ENCODE measurements at regions not wholly inside any gene's neighbourhood (a gene's known extent, or its start where the extent isn't known, plus 50 kb on each side); places are given as distances from the start of the nearest gene placed in this dataset.

- no peak for DNase-seq (ENCODE audit: low read depth)
Measured at GRCh38 chr20:56957737-56958553, 308.5 kb downstream of the BMP7 start.

GRCh38 chr20:56964901-56965300 is 301.5 kb downstream of the BMP7 start:
- no peak for DNase-seq (ENCODE audit: low read depth)

GRCh38 chr20:56967916-56968315 is 298.5 kb downstream of the BMP7 start:
- no peak for DNase-seq (ENCODE audit: low read depth)

- no peak for DNase-seq (ENCODE audit: low read depth)
Measured at GRCh38 chr20:56968376-56969048, 297.9 kb downstream of the BMP7 start.

GRCh38 chr20:56974499-56975250 is 291.8 kb downstream of the BMP7 start:
- DNase-seq (ENCODE audit: low read depth): no peak

DNA sequence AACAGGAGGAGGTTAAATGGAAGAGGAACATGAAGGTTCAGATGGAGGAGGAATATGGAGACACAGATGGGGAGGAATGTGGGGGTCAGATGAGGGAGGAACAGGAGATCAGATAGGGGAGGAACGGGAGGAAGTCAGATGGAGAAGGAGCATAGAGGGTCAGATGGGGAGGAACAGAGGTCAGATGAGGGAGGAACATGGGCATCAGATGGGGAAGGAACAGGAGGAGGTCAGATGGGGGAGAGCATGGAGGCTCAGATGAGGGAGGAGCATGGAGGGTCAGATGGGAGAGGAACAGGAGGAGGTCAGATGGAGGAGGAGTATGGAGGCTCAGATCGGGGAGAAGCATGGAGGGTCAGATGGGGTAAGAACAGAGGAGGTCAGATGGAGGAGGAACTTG is 290.6 kb downstream of the BMP7 start:
- no peak for DNase-seq (ENCODE audit: low read depth)

DNA sequence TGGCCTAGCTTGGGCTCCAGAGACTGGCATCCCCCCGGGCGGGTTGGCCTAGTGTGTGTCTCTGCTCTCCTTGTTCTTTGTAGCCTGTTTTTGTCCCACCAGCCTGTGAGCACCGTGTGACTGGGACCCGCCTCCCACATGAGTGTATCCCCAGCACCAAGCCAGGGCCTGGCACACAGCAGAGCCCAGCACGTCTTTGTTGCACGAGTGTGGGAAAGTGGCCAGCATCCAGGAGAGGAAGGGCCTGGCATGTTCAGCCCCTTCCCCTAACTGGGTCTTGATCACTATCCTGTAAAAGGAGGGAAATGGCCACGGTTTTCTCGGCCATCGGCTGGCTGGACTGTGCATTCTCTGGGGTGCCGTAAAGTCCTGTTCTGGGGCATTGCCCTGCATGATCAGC is 290.1 kb downstream of the BMP7 start:
- no peak for DNase-seq (ENCODE audit: low read depth)

- no peak for DNase-seq (ENCODE audit: low read depth)
Measured at GRCh38 chr20:56978475-56978874, 288.0 kb downstream of the BMP7 start.

- no peak for DNase-seq (ENCODE audit: low read depth)
Measured at GRCh38 chr20:56979125-56979524, 287.3 kb downstream of the BMP7 start.

DNA sequence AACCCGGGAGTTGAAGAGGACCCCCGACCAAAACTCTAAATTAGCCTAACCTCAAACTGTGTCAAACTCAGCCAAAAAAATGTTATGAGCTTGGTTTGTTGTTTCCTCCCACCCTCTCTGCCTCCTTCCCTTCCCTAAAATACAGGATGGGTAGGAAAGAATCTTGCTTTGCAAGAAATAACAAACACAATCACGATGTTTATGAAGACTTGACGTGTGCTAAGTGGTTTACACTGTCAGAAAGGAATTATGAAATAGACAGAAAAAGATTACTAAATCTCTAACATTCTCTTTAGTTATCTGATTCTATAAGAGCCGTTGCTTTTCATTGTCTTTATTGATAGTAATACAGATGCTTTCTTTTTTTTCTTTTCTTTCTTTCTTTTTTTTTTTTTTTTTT is 285.1 kb downstream of the BMP7 start:
- no peak for DNase-seq (ENCODE audit: low read depth)

- DNase-seq (ENCODE audit: low read depth): no peak
Measured at GRCh38 chr20:56983813-56984212, 282.6 kb downstream of the BMP7 start.

DNA sequence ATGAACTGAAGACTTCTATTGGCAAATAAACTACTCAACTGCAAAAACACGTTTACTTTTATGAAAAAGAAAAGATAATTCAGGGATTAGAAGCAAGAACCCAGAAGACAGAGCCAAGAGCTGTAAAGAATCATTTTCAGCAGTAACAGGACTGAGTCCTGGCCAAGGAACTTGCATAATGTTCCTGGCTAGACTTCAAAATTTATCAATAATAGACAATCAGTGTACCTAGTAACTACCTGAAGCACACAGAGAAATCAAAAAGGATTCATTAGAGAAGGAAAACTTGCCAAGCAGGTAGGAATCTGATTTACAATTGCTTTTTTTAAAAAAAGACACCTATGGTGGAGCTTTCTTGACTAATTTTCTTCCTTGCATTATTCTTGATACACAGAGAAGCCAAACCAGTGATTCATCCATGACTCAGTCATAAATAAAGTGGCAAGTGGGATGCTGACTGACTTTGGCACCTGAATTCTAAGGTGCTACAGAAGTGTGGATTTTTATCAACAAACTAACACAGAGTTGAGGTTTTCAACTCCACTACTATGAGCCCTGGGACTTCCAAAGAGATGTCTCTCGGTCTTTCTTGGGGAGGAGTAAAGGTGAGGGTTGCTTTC is 281.3 kb downstream of the BMP7 start:
- DNase-seq (ENCODE audit: low read depth): no peak

- DNase-seq (ENCODE audit: low read depth): no peak
Measured at GRCh38 chr20:56986476-56986875, 280.0 kb downstream of the BMP7 start.

DNA sequence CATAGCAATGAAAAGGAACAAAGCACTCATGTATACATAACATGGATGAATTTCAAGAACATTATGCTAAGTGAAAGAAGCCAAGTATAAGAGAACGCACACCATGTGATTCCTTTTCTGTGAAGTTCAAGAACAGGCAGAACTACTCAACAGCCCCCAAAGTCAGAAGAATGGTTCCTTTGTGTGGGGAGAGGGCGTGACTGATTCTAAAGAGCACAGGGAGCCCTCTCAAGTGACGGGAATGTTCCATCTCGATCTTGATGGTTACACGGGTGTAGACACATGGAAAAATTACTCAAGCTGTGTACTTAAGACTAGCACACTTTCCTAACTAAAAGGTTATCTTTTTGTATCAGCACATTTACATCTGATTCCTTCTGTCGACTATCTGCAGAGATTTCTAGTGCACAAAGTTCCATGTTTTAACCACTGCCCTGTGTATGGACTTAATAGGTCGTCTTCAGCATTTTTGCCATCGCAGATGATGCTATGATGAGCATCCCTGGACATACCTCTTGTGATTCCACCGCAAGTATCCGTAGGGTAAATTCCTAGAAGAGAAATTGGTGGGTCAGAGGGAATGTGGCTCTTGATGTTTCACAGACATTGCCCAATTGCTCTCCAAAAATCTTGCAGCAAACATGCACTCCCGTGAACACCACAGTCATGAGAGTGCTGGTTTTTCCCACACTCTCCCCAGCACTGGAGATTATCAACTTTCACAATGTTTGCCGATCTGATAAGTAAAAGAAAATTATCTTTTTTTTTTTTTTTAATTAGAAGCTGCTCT is 279.3 kb downstream of the BMP7 start:
- no peak for DNase-seq (ENCODE audit: low read depth)

DNA sequence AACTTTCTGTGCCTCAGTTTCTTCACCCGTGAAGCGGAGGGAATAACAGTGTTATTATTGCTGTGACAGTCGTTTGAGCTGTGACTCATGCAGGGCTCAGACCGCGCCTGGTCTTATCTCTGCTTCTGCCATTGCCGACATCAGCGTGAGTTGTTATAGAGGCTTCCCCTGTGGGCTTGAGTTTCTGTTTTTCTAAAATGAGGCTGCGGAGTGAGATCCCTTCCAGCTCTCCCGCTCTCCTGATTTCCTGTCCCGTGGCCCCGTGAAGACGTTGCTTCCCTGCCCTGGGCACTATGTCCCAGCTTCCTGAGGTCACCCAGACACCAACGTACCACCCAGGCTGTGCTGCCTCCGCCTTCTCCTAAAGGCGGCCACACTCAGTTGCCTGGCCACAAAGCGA is 278.5 kb downstream of the BMP7 start:
- DNase-seq (ENCODE audit: low read depth): no peak

DNA sequence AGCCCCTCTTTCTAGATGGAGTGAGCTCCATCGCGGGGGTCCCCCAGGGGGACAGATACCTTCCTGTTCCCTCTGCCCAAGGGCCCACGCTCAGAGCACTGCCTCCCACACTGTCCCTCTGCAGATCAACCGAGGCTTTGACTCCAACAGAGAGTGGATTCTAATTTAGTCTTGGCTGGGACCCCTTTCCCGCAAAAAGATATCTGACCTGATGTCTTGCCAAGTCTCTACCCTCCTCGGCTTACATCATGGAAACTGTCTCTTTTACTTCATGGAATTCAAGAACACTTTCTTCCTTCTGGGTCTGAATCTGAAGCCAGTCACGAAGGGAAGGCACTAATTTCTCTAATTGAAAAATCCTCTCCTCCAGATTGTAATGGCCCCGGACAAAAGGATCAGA is 278.0 kb downstream of the BMP7 start:
- no peak for DNase-seq (ENCODE audit: low read depth)

DNA sequence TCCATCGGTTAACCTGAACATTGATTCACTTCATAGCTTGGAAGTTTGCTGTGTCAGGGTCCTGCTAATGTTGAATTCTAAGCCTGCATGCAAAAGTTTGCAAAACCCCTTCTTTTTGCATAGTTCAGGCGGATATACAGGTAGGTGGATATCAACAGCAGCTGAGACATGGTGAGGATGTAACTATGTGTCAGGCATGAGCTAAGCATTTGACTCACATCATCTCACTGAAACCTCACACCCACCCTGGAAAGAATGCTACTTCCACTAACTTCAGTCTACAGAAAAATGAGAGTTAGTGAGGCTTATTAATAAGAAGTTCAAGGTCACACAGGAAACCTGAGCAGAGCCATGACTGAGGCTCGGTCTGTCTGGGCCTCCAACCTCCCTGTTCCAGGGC is 276.9 kb downstream of the BMP7 start:
- DNase-seq (ENCODE audit: low read depth): no peak

- no peak for DNase-seq (ENCODE audit: low read depth)
Measured at GRCh38 chr20:56993020-56993559, 273.4 kb downstream of the BMP7 start.

DNA sequence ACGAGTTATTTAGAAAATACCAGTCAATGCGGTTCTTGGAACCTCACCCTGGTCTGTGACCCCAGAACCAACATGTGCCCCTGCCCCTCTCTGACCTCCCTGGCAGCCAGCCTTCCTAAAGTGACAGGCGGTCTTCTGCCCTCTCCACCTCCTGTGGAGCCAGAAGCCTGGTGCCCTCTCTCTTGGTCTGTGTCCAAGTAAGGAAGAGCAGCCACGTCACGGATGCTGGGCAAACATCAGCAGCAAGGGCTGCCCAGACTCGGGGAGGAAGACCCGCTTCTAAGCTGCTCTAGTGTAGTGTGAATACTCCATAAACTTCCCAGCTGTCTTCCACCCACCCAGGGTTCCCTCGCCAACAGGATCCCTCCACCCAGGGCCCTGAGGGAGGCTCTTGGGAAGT is 272.4 kb downstream of the BMP7 start:
- DNase-seq (ENCODE audit: low read depth): no peak

DNA sequence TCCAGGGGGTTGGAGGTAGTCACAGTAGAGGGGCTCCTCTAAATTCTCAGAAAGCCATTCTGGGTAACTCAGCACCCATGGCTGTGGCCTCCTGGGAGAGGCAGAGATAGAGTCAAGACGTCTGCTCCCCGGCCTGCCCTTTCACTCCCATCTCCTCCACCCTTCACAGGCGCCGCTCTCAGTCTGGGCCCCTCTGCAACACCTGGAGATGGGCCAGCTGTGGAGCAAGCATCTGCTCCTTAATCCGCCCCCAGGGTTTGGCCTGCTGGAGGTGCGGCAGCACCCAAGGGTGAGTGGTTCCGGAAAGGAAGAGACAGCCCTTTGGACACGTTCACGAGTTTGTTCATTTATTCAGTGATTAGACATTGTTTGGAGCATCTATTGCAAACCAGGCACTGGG is 271.3 kb downstream of the BMP7 start:
- no peak for DNase-seq (ENCODE audit: low read depth)

DNA sequence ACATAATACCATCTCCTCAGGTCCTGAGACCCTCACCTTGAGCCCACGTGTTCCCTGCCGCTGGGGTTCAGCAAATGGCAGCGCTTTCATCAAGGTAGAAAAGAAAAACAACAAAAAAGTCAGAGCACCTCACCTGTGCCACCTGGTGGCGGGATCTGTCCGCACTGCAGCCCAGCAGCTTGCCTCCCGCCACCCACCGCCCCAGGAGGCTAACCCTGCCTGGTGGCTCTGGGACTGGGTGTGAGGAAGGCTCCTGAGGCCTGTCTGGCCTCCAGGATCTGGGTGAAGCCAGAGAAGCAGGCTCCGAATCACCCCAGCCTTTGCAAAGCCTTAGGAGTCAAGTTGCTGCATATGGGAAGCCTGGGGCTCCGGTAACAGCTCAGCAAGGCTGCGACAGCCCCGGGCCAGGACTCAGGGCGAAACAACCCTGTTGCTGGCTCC is 270.8 kb downstream of the BMP7 start:
- DNase-seq (ENCODE audit: low read depth): no peak
